Keratinocyte (primary cell): ENCODE measurements at regions not wholly inside any gene's neighbourhood (a gene's known extent, or its start where the extent isn't known, plus 50 kb on each side); places are given as distances from the start of the nearest gene placed in this dataset.

Experiments
- DNase-seq: peaks from one replicate; pipeline ENCODE4 v3.0.0-alpha.2; 2011; ENCODE audit warnings: low read depth, missing footprints, low spot score
- FAIRE-seq: peaks from 2 replicates; lab custom pipeline; 2011; peaks lifted over from hg19 to GRCh38; lab: Jason Lieb, UNC
- H2AFZ ChIP-seq: 2 replicates; pipeline ENCODE4 v1.6.0; 2012; ENCODE audit warnings: low read length, control low read depth, inconsistent platforms; ENCODE audit not compliant: control insufficient read depth
- H3K27ac ChIP-seq: 2 replicates; pipeline ENCODE4 v1.5.1; 2011; ENCODE audit warnings: low read length; ENCODE audit not compliant: control insufficient read depth, insufficient read depth
- H3K27me3 ChIP-seq: 3 replicates; pipeline ENCODE4 v1.6.0; 2011; ENCODE audit warnings: low read length; ENCODE audit not compliant: control insufficient read depth, insufficient read depth; ENCODE audit errors: extremely low read depth
- H3K36me3 ChIP-seq, 2 experiments: 2 replicates in 1 of 2; 3 replicates in 1 of 2; pipeline ENCODE4 v1.5.1; 2011; ENCODE audit warnings: low read length in 2 of 2, mild to moderate bottlenecking in 1 of 2; ENCODE audit not compliant: control insufficient read depth in 2 of 2, insufficient read depth in 2 of 2; ENCODE audit errors: extremely low read depth in 1 of 2
- H3K4me1 ChIP-seq: 3 replicates; pipeline ENCODE4 v1.5.1; 2011; ENCODE audit warnings: low read length; ENCODE audit not compliant: control insufficient read depth, insufficient read depth; ENCODE audit errors: extremely low read depth
- H3K4me2 ChIP-seq: 3 replicates; pipeline ENCODE4 v1.6.0; 2011; ENCODE audit warnings: low read depth, low read length; ENCODE audit not compliant: control insufficient read depth, insufficient read depth; ENCODE audit errors: extremely low read depth
- H3K4me3 ChIP-seq, 3 experiments: fragments of 200-600 bp in 1 of 3; sonication (generic) in 1 of 3; 2 replicates in 2 of 3; 3 replicates in 1 of 3; pipeline ENCODE4 v1.5.1; 2011 to 2016; ENCODE audit warnings: low read length in 3 of 3, mild to moderate bottlenecking in 3 of 3, control low read depth in 2 of 3, inconsistent platforms in 1 of 3, low read depth in 1 of 3, mixed read lengths in 1 of 3, mixed run types in 1 of 3, moderate library complexity in 1 of 3; ENCODE audit not compliant: control insufficient read depth in 2 of 3, insufficient read depth in 2 of 3; ENCODE audit errors: extremely low read depth in 1 of 3
- H3K79me2 ChIP-seq: 2 replicates; pipeline ENCODE4 v1.6.0; 2012; ENCODE audit warnings: low read length; ENCODE audit not compliant: control insufficient read depth, insufficient read depth
- H3K9ac ChIP-seq: 3 replicates; pipeline ENCODE4 v1.6.0; 2011; ENCODE audit warnings: low read length; ENCODE audit not compliant: control insufficient read depth, insufficient read depth; ENCODE audit errors: extremely low read depth
- H3K9me1 ChIP-seq: 3 replicates; pipeline ENCODE4 v1.6.0; 2011; ENCODE audit warnings: low read length; ENCODE audit not compliant: control insufficient read depth, insufficient read depth; ENCODE audit errors: extremely low read depth
- H3K9me3 ChIP-seq: 2 replicates; pipeline ENCODE4 v1.5.1; 2012; ENCODE audit warnings: low read depth, low read length; ENCODE audit not compliant: control insufficient read depth
- H4K20me1 ChIP-seq: 3 replicates; pipeline ENCODE4 v1.6.0; 2011; ENCODE audit warnings: low read length; ENCODE audit not compliant: control insufficient read depth, insufficient read depth; ENCODE audit errors: extremely low read depth
- EZH2 ChIP-seq: IDR thresholded peaks from one replicate; pipeline ENCODE4 v1.6.1; 2012; ENCODE audit warnings: inconsistent platforms, mild to moderate bottlenecking, low read length, moderate library complexity
- dilution Hi-C: fragments of 300-500 bp; cut with MboI; formaldehyde crosslinking; loops from one replicate; pipeline ENCODE4 v1.7.0; 2020; ENCODE audit warnings: low sequenced_read_pairs; ENCODE audit not compliant: extremely low pct_ligation_motif_present
- TF ChIP-seq, protein P1 (sequence below), 3 experiments: IDR thresholded peaks in 1 of 3; conservative IDR thresholded peaks in 1 of 3; optimal IDR thresholded peaks in 1 of 3; 2 replicates in 2 of 3; 3 replicates in 1 of 3; pipeline versions ENCODE3 to v1.5.1; 2011; ENCODE audit warnings: low read length in 3 of 3, mild to moderate bottlenecking in 3 of 3, moderate library complexity in 2 of 3, control low read depth in 1 of 3, inconsistent platforms in 1 of 3; ENCODE audit not compliant: insufficient read depth in 2 of 3; ENCODE audit errors: extremely low read depth in 1 of 3

GRCh38 chrX:136963973-136964372, 69.8 kb downstream of the GPR101 start:
- H3K4me3 ChIP-seq: no peak overlapping the region
- H4K20me1 ChIP-seq: no peaks in the 10 kb centered on the region
- H3K36me3 ChIP-seq: no peaks in the 10 kb centered on the region
- dilution Hi-C loops: no loop called here
- no peaks in the 10 kb centered on the region for H3K9me1 ChIP-seq
- H2AFZ ChIP-seq: no peak overlapping the region
- DNase-seq (no peak), FAIRE-seq (no peak)
- no peaks in the 10 kb centered on the region for H3K9me3 ChIP-seq
- H3K27ac ChIP-seq: no peak overlapping the region
- no peaks in the 10 kb centered on the region for H3K79me2 ChIP-seq
- H3K9ac ChIP-seq: no peak overlapping the region
- no peak overlapping the region for H3K4me2 ChIP-seq
- no peaks in the 10 kb centered on the region for H3K27me3 ChIP-seq
- no peaks in the 10 kb centered on the region for H3K4me1 ChIP-seq
- no peak for TF ChIP-seq EZH2
- TF ChIP-seq, protein P1, sequence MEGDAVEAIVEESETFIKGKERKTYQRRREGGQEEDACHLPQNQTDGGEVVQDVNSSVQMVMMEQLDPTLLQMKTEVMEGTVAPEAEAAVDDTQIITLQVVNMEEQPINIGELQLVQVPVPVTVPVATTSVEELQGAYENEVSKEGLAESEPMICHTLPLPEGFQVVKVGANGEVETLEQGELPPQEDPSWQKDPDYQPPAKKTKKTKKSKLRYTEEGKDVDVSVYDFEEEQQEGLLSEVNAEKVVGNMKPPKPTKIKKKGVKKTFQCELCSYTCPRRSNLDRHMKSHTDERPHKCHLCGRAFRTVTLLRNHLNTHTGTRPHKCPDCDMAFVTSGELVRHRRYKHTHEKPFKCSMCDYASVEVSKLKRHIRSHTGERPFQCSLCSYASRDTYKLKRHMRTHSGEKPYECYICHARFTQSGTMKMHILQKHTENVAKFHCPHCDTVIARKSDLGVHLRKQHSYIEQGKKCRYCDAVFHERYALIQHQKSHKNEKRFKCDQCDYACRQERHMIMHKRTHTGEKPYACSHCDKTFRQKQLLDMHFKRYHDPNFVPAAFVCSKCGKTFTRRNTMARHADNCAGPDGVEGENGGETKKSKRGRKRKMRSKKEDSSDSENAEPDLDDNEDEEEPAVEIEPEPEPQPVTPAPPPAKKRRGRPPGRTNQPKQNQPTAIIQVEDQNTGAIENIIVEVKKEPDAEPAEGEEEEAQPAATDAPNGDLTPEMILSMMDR (optimal IDR thresholded peaks at IDR 0.05 in 1 of 3, IDR thresholded peaks at IDR 0.05 in 1 of 3, conservative IDR thresholded peaks at IDR 0.05 in 1 of 3; ENCODE audit: extremely low read depth in 1 of 3, insufficient read depth in 2 of 3, low read length in 3 of 3): no peak

GRCh38 chrX:136961594-136962135, 72.1 kb downstream of the GPR101 start:
- H3K36me3 ChIP-seq: no peaks in the 10 kb centered on the region
- no peaks in the 10 kb centered on the region for H3K9me1 ChIP-seq
- H4K20me1 ChIP-seq: no peaks in the 10 kb centered on the region
- H2AFZ ChIP-seq: no peak overlapping the region
- no peak for TF ChIP-seq EZH2
- TF ChIP-seq, protein P1 (optimal IDR thresholded peaks at IDR 0.05 in 1 of 3, IDR thresholded peaks at IDR 0.05 in 1 of 3, conservative IDR thresholded peaks at IDR 0.05 in 1 of 3; ENCODE audit: extremely low read depth in 1 of 3, insufficient read depth in 2 of 3, low read length in 3 of 3): no peak
- no peaks in the 10 kb centered on the region for H3K27me3 ChIP-seq
- no peaks in the 10 kb centered on the region for H3K9me3 ChIP-seq
- DNase-seq (no peak), FAIRE-seq (no peak)
- dilution Hi-C loops: no loop called here
- no peak overlapping the region for H3K27ac ChIP-seq
- H3K4me2 ChIP-seq: no peak overlapping the region
- no peak overlapping the region for H3K4me3 ChIP-seq
- H3K4me1 ChIP-seq: no peaks in the 10 kb centered on the region
- no peaks in the 10 kb centered on the region for H3K79me2 ChIP-seq
- no peak overlapping the region for H3K9ac ChIP-seq
